Activated CD8-positive, alpha-beta T cell treated with anti-CD3 and anti-CD28 coated beads for 36 hours (primary cell): ENCODE measurements at regions not wholly inside any gene's neighbourhood (a gene's known extent, or its start where the extent isn't known, plus 50 kb on each side); places are given as distances from the start of the nearest gene placed in this dataset.

Source experiments
- ATAC-seq: fragments of 200-7000 bp; cut with Tn5 transposase; one replicate; pipeline ENCODE4 v1.10.0; 2021; ENCODE audit warnings: mild to moderate bottlenecking, moderate library complexity
- CTCF ChIA-PET: fragments of 350-600 bp; sonication (Branson Sonifier 250); formaldehyde crosslinking; loops from one replicate; lab custom pipeline; 2021; ENCODE audit warnings: antibody characterized with exemption; lab: Charles Lee
- POLR2A ChIA-PET: fragments of 350-600 bp; sonication (Branson Sonifier 250); formaldehyde crosslinking; loops from one replicate; lab custom pipeline; 2021; ENCODE audit warnings: antibody characterized with exemption; lab: Charles Lee
- DNase-seq: peaks from one replicate; pipeline ENCODE4 v3.0.0-alpha.2; 2020
- H3K27ac Mint-ChIP-seq: one replicate; pipeline ENCODE4 v1.8.0; 2021; ENCODE audit warnings: mild to moderate bottlenecking, mixed read lengths
- H3K27me3 Mint-ChIP-seq: one replicate; pipeline ENCODE4 v1.8.0; 2021; ENCODE audit warnings: mixed read lengths
- H3K36me3 Mint-ChIP-seq: one replicate; pipeline ENCODE4 v1.8.0; 2021; ENCODE audit warnings: low read depth, mixed read lengths
- H3K4me1 Mint-ChIP-seq: one replicate; pipeline ENCODE4 v1.8.0; 2021; ENCODE audit warnings: low read depth, mixed read lengths
- H3K4me3 Mint-ChIP-seq: one replicate; pipeline ENCODE4 v1.8.0; 2021; ENCODE audit warnings: mild to moderate bottlenecking, moderate library complexity, mixed read lengths
- H3K9me3 Mint-ChIP-seq: one replicate; pipeline ENCODE4 v1.8.0; 2021; ENCODE audit warnings: mixed read lengths
- intact Hi-C: fragments of 100-400 bp; cut with micrococcal nuclease; formaldehyde crosslinking; loops from one replicate; pipeline ENCODE4 v1.10.0; 2022
- TF ChIP-seq, protein P1 (sequence below): fragments of 200-600 bp; IDR thresholded peaks from one replicate; pipeline ENCODE4 v1.8.0; 2022; ENCODE audit warnings: antibody characterized with exemption, mild to moderate bottlenecking

DNA sequence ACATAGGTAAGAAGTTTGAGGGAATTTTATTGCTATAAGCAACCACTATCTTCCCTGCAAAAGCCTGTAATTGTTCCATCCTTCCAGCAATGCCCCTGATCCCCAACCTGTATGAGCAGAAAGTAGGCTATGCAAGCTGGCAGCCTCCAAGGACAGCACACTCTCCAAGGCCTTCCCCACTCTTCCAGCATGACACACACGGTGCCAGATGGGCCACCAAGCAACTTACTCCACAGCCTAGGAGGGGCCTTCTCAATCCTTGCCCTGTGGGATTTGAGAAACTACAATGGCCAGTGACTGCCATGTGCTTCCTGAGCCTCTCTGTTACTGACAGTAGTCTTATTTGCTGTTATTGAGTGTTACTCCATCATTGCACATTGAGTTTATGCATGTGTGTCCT, 137.5 kb downstream of the ACTR3 start:
- no peak for ATAC-seq
- no peaks in the 10 kb centered on the region for H3K4me1 Mint-ChIP-seq
- intact Hi-C loops, result no loop called here
- no peak overlapping the region for H3K4me3 Mint-ChIP-seq
- TF ChIP-seq, protein P1, sequence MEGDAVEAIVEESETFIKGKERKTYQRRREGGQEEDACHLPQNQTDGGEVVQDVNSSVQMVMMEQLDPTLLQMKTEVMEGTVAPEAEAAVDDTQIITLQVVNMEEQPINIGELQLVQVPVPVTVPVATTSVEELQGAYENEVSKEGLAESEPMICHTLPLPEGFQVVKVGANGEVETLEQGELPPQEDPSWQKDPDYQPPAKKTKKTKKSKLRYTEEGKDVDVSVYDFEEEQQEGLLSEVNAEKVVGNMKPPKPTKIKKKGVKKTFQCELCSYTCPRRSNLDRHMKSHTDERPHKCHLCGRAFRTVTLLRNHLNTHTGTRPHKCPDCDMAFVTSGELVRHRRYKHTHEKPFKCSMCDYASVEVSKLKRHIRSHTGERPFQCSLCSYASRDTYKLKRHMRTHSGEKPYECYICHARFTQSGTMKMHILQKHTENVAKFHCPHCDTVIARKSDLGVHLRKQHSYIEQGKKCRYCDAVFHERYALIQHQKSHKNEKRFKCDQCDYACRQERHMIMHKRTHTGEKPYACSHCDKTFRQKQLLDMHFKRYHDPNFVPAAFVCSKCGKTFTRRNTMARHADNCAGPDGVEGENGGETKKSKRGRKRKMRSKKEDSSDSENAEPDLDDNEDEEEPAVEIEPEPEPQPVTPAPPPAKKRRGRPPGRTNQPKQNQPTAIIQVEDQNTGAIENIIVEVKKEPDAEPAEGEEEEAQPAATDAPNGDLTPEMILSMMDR, result no peak
- peaks cover 4% of the 10 kb centered on the region for H3K9me3 Mint-ChIP-seq
- peaks cover 11% of the 10 kb centered on the region for H3K27me3 Mint-ChIP-seq
- no peaks in the 10 kb centered on the region for H3K36me3 Mint-ChIP-seq
- POLR2A ChIA-PET, result no interaction called here
- no peak for DNase-seq
- no peak overlapping the region for H3K27ac Mint-ChIP-seq
- CTCF ChIA-PET, result no interaction called here

DNA sequence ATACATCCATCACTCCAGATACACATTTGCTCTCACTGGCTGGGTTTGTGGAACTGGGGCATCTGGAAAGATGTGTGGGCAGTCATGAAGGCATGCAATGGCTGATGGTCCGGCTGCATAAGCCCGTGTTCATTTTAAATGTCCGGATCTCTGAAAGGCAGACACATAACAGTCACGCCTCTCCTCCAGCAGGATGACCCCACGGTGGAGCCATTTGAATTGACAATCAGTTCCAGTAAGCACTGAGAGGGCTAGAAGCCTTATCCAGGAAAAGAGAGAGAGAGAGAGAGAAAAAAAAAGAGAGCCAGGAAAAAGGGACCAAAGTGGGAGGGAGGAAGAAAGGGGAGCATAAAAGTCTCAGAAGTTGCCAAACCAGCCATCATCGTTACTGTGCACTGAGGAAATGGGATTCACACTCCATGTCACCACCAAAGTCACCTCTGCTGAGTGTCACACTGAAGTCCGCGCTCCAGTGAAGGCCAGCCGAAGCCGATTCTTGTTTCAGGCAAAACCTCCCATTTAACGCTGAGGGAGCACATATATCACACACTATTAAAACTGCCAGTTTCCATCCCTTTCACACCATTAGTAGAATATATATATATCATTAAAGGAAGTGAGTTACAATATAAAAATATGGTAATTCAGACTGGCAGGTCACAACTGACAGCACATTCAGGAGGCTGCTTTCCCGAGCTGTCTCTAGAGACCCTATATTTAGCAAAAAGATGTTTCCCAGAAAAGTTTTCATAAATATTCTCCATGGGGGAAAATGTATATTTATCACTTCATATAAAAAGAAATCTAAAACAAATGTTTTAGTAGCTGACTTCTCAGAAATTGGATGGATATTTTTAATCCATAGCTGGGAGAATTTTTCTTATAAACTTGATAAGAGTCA, 142.0 kb downstream of the ACTR3 start:
- H3K4me3 Mint-ChIP-seq, result no peak overlapping the region
- H3K36me3 Mint-ChIP-seq, result no peaks in the 10 kb centered on the region
- POLR2A ChIA-PET, result interaction anchor here (0.7 kb wide), 1 partner anchor 418 kb away, joined by 3 read pairs; no protein-coding TSS in a partner anchor
- intact Hi-C loops, result no loop called here
- no peak for DNase-seq
- H3K9me3 Mint-ChIP-seq, result peaks cover 4% of the 10 kb centered on the region
- TF ChIP-seq, protein P1, result no peak
- no peak for ATAC-seq
- CTCF ChIA-PET, result no interaction called here
- no peak overlapping the region for H3K27ac Mint-ChIP-seq
- H3K4me1 Mint-ChIP-seq, result no peaks in the 10 kb centered on the region
- H3K27me3 Mint-ChIP-seq, result peaks cover 17% of the 10 kb centered on the region

DNA sequence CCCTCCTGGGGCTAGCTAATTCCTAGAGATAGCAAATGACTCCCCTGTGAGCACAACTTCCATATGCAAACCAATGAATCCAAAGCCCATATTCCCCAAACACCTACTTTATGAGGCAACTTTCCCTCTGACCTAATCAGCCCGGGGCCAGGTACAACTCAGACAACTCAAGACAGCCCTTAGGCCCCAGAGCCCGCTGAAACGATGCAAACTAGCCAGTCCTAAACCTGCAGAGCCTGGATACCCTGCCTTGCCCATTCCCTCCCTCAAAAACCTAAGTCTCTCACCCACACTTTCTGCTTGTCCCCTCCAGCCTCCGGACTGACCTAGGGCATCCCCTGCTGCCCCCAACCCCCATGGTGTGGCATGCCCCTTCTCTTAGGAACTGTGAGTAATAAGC, 142.8 kb downstream of the ACTR3 start:
- H3K27ac Mint-ChIP-seq, result no peak overlapping the region
- H3K9me3 Mint-ChIP-seq, result peaks cover 4% of the 10 kb centered on the region
- H3K4me1 Mint-ChIP-seq, result no peaks in the 10 kb centered on the region
- no peaks in the 10 kb centered on the region for H3K36me3 Mint-ChIP-seq
- peaks cover 19% of the 10 kb centered on the region for H3K27me3 Mint-ChIP-seq
- no peak for DNase-seq
- ATAC-seq, result no peak
- ChIA-PET POLR2A (interaction anchor here (0.7 kb wide), 1 partner anchor 417 kb away, joined by 3 read pairs; no protein-coding TSS in a partner anchor), CTCF (no interaction called here)
- no peak overlapping the region for H3K4me3 Mint-ChIP-seq
- intact Hi-C loops, result no loop called here
- TF ChIP-seq, protein P1, result no peak

DNA sequence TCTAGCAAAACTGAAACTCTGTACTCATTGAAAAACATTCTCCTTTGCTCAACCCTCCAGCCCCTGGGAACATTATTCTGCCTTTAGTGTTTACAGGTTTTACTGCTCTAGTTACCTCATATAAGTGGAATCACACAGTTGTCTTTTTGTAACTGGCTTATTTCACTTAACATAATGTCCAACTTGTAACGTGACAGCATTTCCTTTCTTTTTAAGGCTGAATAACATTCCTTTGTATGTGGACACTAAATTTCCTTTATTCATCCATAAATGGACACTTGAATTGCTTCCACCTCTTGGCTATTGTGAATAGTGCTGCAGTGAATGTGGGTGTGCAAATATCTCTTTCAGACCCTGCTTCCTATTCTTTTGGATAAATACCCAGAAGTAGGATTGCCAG, 144.9 kb downstream of the ACTR3 start:
- ChIA-PET CTCF (no interaction called here), POLR2A (no interaction called here)
- Mint-ChIP-seq H3K4me1 (no peaks in the 10 kb centered on the region), H3K9me3 (no peaks in the 10 kb centered on the region), H3K27me3 (peaks cover 17% of the 10 kb centered on the region), H3K36me3 (no peaks in the 10 kb centered on the region), H3K4me3 (no peak overlapping the region), H3K27ac (no peak overlapping the region)
- TF ChIP-seq, protein P1, result no peak
- DNase-seq (no peak), ATAC-seq (no peak)
- intact Hi-C loops, result no loop called here

DNA sequence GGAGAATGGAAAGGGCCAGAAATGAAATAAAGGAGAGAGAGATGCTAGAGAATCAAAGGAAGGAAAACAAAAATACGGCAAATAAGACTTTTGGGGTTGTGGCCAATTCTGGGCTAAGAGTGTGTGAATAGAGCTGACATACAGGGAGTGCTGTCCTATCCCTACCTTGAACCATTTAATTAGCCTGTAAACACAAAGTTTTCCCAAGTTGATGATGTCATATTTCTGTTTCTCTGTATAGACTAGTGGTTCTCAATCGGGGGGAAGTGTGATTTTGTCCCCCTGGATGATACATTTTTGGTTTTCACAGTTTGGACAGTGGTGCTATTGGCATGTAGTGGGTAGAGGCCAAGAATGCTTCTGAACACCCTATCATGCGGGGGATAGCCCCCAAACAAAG, 148.8 kb downstream of the ACTR3 start:
- DNase-seq (no peak), ATAC-seq (no peak)
- CTCF ChIA-PET, result no interaction called here
- TF ChIP-seq, protein P1, result no peak
- Mint-ChIP-seq H3K9me3 (no peaks in the 10 kb centered on the region), H3K27me3 (peaks cover 10% of the 10 kb centered on the region), H3K4me1 (no peaks in the 10 kb centered on the region), H3K27ac (no peak overlapping the region), H3K4me3 (no peak overlapping the region), H3K36me3 (no peaks in the 10 kb centered on the region)
- POLR2A ChIA-PET, result no interaction called here
- intact Hi-C loops, result no loop called here
